ENCODE measurements at regions not wholly inside any gene's neighbourhood (a gene's known extent, or its start where the extent isn't known, plus 50 kb on each side); places are given as distances from the start of the nearest gene placed in this dataset.

GRCh38 chr3:147483578-147483977, 74.4 kb downstream of the ZIC1 start:
- no peaks in the 10 kb centered on the region for H3K4me1 Mint-ChIP-seq
- Histone ChIP-seq H3K4me1 (ENCODE audit: insufficient read depth) (no peaks in the 10 kb centered on the region), H3K9me2 (ENCODE audit: insufficient read depth) (no peaks in the 10 kb centered on the region), H3K36me3 (ENCODE audit: insufficient read depth) (no peaks in the 10 kb centered on the region), H3K27me3 (ENCODE audit: insufficient read depth) (no peaks in the 10 kb centered on the region), H3K79me2 (replicated peaks; ENCODE audit: insufficient read depth) (no peaks in the 10 kb centered on the region), H2AFZ (no peak overlapping the region), H4K20me1 (replicated peaks; ENCODE audit: insufficient read depth) (no peaks in the 10 kb centered on the region), H3F3A (replicated peaks; ENCODE audit: low read depth) (no peaks in the 10 kb centered on the region), H3K4me2 (no peak overlapping the region), H3K27ac (ENCODE audit: low read depth) (no peak overlapping the region), H3K4me3 (no peak overlapping the region)
- H3K27me3 Mint-ChIP-seq (ENCODE audit: insufficient read depth, low read depth, poor library complexity) = peaks cover 1% of the 10 kb centered on the region
- TF ChIP-seq STAT1 (IDR thresholded peaks at IDR 0.05; ENCODE audit: unreplicated experiment) (no peak), EZH2 (IDR thresholded peaks at IDR 0.05; ENCODE audit: low read depth, unreplicated experiment) (no peak), POLR2AphosphoS5 (IDR thresholded peaks at IDR 0.05; ENCODE audit: low read depth) (no peak), ZNF331 (CRISPR knock-in tag; IDR thresholded peaks at IDR 0.05; ENCODE audit: low read depth) (no peak), JUNB (IDR thresholded peaks at IDR 0.05; ENCODE audit: unreplicated experiment) (no peak), EZH2phosphoT487 (IDR thresholded peaks at IDR 0.05; ENCODE audit: unreplicated experiment) (no peak), CREB1 (CRISPR knock-in tag; IDR thresholded peaks at IDR 0.05; ENCODE audit: low read depth) (no peak), ZNF114 (CRISPR knock-in tag; IDR thresholded peaks at IDR 0.05) (no peak), NANOG (IDR thresholded peaks at IDR 0.05; ENCODE audit: borderline replicate concordance) (no peak)
- TF ChIP-seq, protein P1, sequence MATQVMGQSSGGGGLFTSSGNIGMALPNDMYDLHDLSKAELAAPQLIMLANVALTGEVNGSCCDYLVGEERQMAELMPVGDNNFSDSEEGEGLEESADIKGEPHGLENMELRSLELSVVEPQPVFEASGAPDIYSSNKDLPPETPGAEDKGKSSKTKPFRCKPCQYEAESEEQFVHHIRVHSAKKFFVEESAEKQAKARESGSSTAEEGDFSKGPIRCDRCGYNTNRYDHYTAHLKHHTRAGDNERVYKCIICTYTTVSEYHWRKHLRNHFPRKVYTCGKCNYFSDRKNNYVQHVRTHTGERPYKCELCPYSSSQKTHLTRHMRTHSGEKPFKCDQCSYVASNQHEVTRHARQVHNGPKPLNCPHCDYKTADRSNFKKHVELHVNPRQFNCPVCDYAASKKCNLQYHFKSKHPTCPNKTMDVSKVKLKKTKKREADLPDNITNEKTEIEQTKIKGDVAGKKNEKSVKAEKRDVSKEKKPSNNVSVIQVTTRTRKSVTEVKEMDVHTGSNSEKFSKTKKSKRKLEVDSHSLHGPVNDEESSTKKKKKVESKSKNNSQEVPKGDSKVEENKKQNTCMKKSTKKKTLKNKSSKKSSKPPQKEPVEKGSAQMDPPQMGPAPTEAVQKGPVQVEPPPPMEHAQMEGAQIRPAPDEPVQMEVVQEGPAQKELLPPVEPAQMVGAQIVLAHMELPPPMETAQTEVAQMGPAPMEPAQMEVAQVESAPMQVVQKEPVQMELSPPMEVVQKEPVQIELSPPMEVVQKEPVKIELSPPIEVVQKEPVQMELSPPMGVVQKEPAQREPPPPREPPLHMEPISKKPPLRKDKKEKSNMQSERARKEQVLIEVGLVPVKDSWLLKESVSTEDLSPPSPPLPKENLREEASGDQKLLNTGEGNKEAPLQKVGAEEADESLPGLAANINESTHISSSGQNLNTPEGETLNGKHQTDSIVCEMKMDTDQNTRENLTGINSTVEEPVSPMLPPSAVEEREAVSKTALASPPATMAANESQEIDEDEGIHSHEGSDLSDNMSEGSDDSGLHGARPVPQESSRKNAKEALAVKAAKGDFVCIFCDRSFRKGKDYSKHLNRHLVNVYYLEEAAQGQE (IDR thresholded peaks at IDR 0.05; ENCODE audit: unreplicated experiment) = no peak
- TF ChIP-seq, protein P2, sequence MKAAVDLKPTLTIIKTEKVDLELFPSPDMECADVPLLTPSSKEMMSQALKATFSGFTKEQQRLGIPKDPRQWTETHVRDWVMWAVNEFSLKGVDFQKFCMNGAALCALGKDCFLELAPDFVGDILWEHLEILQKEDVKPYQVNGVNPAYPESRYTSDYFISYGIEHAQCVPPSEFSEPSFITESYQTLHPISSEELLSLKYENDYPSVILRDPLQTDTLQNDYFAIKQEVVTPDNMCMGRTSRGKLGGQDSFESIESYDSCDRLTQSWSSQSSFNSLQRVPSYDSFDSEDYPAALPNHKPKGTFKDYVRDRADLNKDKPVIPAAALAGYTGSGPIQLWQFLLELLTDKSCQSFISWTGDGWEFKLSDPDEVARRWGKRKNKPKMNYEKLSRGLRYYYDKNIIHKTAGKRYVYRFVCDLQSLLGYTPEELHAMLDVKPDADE (IDR thresholded peaks at IDR 0.05) = no peak
- TF ChIP-seq, protein P3, sequence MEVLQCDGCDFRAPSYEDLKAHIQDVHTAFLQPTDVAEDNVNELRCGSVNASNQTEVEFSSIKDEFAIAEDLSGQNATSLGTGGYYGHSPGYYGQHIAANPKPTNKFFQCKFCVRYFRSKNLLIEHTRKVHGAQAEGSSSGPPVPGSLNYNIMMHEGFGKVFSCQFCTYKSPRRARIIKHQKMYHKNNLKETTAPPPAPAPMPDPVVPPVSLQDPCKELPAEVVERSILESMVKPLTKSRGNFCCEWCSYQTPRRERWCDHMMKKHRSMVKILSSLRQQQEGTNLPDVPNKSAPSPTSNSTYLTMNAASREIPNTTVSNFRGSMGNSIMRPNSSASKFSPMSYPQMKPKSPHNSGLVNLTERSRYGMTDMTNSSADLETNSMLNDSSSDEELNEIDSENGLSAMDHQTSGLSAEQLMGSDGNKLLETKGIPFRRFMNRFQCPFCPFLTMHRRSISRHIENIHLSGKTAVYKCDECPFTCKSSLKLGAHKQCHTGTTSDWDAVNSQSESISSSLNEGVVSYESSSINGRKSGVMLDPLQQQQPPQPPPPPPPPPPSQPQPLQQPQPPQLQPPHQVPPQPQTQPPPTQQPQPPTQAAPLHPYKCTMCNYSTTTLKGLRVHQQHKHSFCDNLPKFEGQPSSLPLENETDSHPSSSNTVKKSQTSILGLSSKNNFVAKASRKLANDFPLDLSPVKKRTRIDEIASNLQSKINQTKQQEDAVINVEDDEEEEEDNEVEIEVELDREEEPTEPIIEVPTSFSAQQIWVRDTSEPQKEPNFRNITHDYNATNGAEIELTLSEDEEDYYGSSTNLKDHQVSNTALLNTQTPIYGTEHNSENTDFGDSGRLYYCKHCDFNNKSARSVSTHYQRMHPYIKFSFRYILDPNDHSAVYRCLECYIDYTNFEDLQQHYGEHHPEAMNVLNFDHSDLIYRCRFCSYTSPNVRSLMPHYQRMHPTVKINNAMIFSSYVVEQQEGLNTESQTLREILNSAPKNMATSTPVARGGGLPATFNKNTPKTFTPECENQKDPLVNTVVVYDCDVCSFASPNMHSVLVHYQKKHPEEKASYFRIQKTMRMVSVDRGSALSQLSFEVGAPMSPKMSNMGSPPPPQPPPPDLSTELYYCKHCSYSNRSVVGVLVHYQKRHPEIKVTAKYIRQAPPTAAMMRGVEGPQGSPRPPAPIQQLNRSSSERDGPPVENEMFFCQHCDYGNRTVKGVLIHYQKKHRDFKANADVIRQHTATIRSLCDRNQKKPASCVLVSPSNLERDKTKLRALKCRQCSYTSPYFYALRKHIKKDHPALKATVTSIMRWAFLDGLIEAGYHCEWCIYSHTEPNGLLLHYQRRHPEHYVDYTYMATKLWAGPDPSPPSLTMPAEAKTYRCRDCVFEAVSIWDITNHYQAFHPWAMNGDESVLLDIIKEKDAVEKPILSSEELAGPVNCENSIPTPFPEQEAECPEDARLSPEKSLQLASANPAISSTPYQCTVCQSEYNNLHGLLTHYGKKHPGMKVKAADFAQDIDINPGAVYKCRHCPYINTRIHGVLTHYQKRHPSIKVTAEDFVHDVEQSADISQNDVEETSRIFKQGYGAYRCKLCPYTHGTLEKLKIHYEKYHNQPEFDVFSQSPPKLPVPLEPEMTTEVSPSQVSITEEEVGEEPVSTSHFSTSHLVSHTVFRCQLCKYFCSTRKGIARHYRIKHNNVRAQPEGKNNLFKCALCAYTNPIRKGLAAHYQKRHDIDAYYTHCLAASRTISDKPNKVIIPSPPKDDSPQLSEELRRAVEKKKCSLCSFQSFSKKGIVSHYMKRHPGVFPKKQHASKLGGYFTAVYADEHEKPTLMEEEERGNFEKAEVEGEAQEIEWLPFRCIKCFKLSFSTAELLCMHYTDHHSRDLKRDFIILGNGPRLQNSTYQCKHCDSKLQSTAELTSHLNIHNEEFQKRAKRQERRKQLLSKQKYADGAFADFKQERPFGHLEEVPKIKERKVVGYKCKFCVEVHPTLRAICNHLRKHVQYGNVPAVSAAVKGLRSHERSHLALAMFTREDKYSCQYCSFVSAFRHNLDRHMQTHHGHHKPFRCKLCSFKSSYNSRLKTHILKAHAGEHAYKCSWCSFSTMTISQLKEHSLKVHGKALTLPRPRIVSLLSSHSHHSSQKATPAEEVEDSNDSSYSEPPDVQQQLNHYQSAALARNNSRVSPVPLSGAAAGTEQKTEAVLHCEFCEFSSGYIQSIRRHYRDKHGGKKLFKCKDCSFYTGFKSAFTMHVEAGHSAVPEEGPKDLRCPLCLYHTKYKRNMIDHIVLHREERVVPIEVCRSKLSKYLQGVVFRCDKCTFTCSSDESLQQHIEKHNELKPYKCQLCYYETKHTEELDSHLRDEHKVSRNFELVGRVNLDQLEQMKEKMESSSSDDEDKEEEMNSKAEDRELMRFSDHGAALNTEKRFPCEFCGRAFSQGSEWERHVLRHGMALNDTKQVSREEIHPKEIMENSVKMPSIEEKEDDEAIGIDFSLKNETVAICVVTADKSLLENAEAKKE (CRISPR knock-in tag; IDR thresholded peaks at IDR 0.05) = no peak
- DNase-seq (ENCODE audit: low spot score) (no peak), ATAC-seq (no peak)
- H3K36me3 Mint-ChIP-seq (ENCODE audit: low read depth) = no peaks in the 10 kb centered on the region
- no peak overlapping the region for H3K4me3 Mint-ChIP-seq
- no peak overlapping the region for H3K27ac Mint-ChIP-seq
- H3K9me3 Mint-ChIP-seq = no peaks in the 10 kb centered on the region

Data from GM23338 (cell line).